Osteoblast (primary cell): ENCODE measurements at regions not wholly inside any gene's neighbourhood (a gene's known extent, or its start where the extent isn't known, plus 50 kb on each side); places are given as distances from the start of the nearest gene placed in this dataset.

Experiments used
- DNase-seq: peaks from one replicate; pipeline ENCODE4 v3.0.0; 2011; ENCODE audit warnings: low spot score, mixed read lengths; ENCODE audit not compliant: insufficient read length; ENCODE audit errors: missing footprints
- H2AFZ ChIP-seq: 2 replicates; pipeline ENCODE4 v1.6.0; 2011; ENCODE audit warnings: mild to moderate bottlenecking, low read length
- H3K27ac ChIP-seq: 2 replicates; pipeline ENCODE4 v1.5.1; 2011; ENCODE audit warnings: mild to moderate bottlenecking, low read depth, low read length, moderate library complexity
- H3K27me3 ChIP-seq: 2 replicates; pipeline ENCODE4 v1.6.0; 2012; ENCODE audit warnings: mild to moderate bottlenecking, control low read depth, inconsistent platforms, low read length, moderate library complexity; ENCODE audit not compliant: insufficient read depth
- H3K36me3 ChIP-seq: 2 replicates; pipeline ENCODE4 v1.5.1; 2011; ENCODE audit warnings: mild to moderate bottlenecking, low read length, control low read depth, moderate library complexity; ENCODE audit not compliant: insufficient read depth
- H3K4me1 ChIP-seq: 2 replicates; pipeline ENCODE4 v1.5.1; 2011; ENCODE audit warnings: mild to moderate bottlenecking, low read length, control low read depth, moderate library complexity; ENCODE audit not compliant: insufficient read depth
- H3K4me2 ChIP-seq: 2 replicates; pipeline ENCODE4 v1.6.0; 2011; ENCODE audit warnings: mild to moderate bottlenecking, low read length; ENCODE audit not compliant: insufficient read depth
- H3K4me3 ChIP-seq: fragments of 200-600 bp; sonication (generic); 3 replicates; pipeline ENCODE4 v1.5.1; 2012; ENCODE audit warnings: mild to moderate bottlenecking, low read length, inconsistent platforms; ENCODE audit not compliant: insufficient read depth
- H3K79me2 ChIP-seq: 2 replicates; pipeline ENCODE4 v1.6.0; 2012; ENCODE audit warnings: mild to moderate bottlenecking, low read length, control low read depth, inconsistent platforms; ENCODE audit not compliant: insufficient read depth
- H3K9me3 ChIP-seq: 2 replicates; pipeline ENCODE4 v1.5.1; 2011; ENCODE audit warnings: low read depth, low read length, control low read depth
- H4K20me1 ChIP-seq: 2 replicates; pipeline ENCODE4 v1.6.0; 2012; ENCODE audit warnings: mild to moderate bottlenecking, low read length, control low read depth; ENCODE audit not compliant: insufficient read depth
- TF ChIP-seq, protein P1 (sequence below): IDR thresholded peaks from 2 replicates; pipeline ENCODE4 v1.5.1; 2011; ENCODE audit warnings: mild to moderate bottlenecking, low read depth, low read length, moderate library complexity; ENCODE audit errors: extremely low read depth

GRCh38 chr12:124498275-124499189 is 68.9 kb downstream of the NCOR2 start:
- peak; percentile 95 for DNase-seq
- H3K27ac ChIP-seq: peak overlapping the region; percentile 89
- TF ChIP-seq, protein P1, sequence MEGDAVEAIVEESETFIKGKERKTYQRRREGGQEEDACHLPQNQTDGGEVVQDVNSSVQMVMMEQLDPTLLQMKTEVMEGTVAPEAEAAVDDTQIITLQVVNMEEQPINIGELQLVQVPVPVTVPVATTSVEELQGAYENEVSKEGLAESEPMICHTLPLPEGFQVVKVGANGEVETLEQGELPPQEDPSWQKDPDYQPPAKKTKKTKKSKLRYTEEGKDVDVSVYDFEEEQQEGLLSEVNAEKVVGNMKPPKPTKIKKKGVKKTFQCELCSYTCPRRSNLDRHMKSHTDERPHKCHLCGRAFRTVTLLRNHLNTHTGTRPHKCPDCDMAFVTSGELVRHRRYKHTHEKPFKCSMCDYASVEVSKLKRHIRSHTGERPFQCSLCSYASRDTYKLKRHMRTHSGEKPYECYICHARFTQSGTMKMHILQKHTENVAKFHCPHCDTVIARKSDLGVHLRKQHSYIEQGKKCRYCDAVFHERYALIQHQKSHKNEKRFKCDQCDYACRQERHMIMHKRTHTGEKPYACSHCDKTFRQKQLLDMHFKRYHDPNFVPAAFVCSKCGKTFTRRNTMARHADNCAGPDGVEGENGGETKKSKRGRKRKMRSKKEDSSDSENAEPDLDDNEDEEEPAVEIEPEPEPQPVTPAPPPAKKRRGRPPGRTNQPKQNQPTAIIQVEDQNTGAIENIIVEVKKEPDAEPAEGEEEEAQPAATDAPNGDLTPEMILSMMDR: no peak
- no peaks in the 10 kb centered on the region for H3K27me3 ChIP-seq
- no peaks in the 10 kb centered on the region for H3K9me3 ChIP-seq
- peak overlapping the region; percentile 12 for H3K4me2 ChIP-seq
- H3K4me3 ChIP-seq: no peak overlapping the region
- no peak overlapping the region for H2AFZ ChIP-seq
- peaks cover 27% of the 10 kb centered on the region for H3K4me1 ChIP-seq
- peaks cover 89% of the 10 kb centered on the region for H4K20me1 ChIP-seq
- H3K36me3 ChIP-seq: peaks cover 14% of the 10 kb centered on the region
- H3K79me2 ChIP-seq: peaks cover 90% of the 10 kb centered on the region

DNA sequence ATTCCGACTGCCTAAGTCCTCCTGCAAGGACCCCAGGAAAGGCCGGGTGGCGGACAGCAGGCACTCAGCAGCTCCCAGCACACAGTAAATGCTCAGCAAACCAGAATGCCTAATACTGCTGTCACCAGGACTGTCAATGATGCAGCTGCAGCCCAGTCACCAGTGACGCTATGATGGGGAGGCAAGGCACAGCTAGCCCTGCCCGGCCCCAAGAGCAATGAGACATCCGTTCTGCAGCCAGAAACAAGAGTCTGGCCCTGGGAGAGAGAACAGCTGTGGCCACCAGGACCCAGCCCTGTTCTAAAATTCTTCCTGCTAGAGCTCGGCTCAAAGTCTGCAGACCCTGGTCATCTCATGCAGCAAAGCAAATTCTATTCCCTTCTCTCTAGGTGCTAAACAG is 69.8 kb downstream of the NCOR2 start:
- peaks cover 90% of the 10 kb centered on the region for H3K79me2 ChIP-seq
- H3K36me3 ChIP-seq: peaks cover 14% of the 10 kb centered on the region
- H2AFZ ChIP-seq: no peak overlapping the region
- no peaks in the 10 kb centered on the region for H3K9me3 ChIP-seq
- H3K4me3 ChIP-seq: no peak overlapping the region
- peak overlapping the region; percentile 89 for H3K27ac ChIP-seq
- no peaks in the 10 kb centered on the region for H3K27me3 ChIP-seq
- DNase-seq: peak; percentile 100
- peak overlapping the region; percentile 12 for H3K4me2 ChIP-seq
- peaks cover 90% of the 10 kb centered on the region for H4K20me1 ChIP-seq
- peaks cover 27% of the 10 kb centered on the region for H3K4me1 ChIP-seq
- TF ChIP-seq, protein P1: no peak

- H3K4me2 ChIP-seq: peak overlapping the region; percentile 12
- H3K4me3 ChIP-seq: no peak overlapping the region
- DNase-seq: peak; percentile 97
- H4K20me1 ChIP-seq: peaks cover 90% of the 10 kb centered on the region
- H3K27me3 ChIP-seq: no peaks in the 10 kb centered on the region
- no peaks in the 10 kb centered on the region for H3K9me3 ChIP-seq
- H3K27ac ChIP-seq: peak overlapping the region; percentile 89
- H3K4me1 ChIP-seq: peaks cover 27% of the 10 kb centered on the region
- no peak overlapping the region for H2AFZ ChIP-seq
- TF ChIP-seq, protein P1: no peak
- H3K79me2 ChIP-seq: peaks cover 90% of the 10 kb centered on the region
- peaks cover 14% of the 10 kb centered on the region for H3K36me3 ChIP-seq
Observed at GRCh38 chr12:124497039-124497438, 70.4 kb downstream of the NCOR2 start.

DNA sequence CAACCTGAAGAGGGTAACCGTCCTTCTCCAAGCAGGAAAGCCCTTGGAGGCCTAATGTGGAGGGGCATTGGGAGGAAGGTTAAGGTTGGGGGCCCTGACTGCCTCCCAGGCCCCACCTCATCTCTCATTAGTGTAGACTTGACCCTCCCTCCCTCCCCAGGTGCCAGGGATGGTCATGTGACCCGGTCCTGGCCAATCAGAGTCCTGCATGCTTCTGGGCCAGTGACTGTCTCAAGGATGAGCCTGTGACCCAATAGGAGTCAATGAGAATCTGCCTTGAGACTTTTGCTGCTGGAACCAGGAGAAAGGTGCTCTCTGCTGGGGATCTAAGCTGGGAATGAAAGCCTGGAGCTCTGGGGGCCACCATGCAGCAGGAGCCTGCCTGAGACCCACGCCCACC is 70.8 kb downstream of the NCOR2 start:
- Histone ChIP-seq H3K79me2 (peaks cover 90% of the 10 kb centered on the region), H4K20me1 (peaks cover 90% of the 10 kb centered on the region), H3K4me3 (no peak overlapping the region), H3K4me2 (no peak overlapping the region), H3K27ac (peak overlapping the region; percentile 89), H3K4me1 (peaks cover 27% of the 10 kb centered on the region), H3K27me3 (no peaks in the 10 kb centered on the region), H3K9me3 (no peaks in the 10 kb centered on the region), H2AFZ (no peak overlapping the region), H3K36me3 (peaks cover 14% of the 10 kb centered on the region)
- TF ChIP-seq, protein P1: no peak
- DNase-seq: peak; percentile 97
